NCI-H526 treated with DMSO at 0.1 percent for 48 hours (cell line): ENCODE measurements at regions not wholly inside any gene's neighbourhood (a gene's known extent, or its start where the extent isn't known, plus 50 kb on each side); places are given as distances from the start of the nearest gene placed in this dataset.
"Not testable (repeated sequence)": the region's sequence is repeated elsewhere in the genome, so short reads cannot be mapped to it uniquely, and the experiment has no call there.

ENCODE experiments used
- DNase-seq: peaks from one replicate; lab custom pipeline; 2025; lab: John Stamatoyannopoulos, UW

DNA sequence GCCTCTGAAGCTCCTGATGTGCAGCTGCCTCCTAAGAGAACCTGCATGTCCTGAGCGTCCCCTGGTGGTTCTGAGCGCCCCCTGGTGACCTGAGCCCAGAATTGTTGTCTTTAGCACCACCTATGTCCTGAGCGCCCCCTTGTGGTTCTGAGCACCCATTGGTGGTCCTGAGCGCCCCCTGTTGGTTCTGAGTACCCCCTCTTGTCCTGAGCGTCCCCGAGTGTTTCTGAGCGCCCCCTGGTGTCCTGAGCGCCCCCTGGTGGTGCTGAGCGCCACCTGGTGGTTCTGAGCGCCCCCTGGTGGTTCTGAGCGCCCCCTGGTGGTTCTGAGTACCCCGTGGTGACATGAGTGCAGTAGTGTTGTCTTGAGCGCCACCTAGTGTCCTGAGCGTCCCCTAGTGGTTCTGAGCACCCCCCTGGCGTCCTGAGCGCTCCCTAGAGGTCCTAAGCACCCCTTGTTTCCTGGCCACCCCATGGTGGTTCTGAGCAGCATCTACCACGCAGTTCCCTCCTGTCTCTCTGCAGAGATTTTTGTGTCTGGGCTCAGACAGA is 782.5 kb downstream of the TMEM121 start:
- DNase-seq = no peak

GRCh38 chr14:106309423-106309822 is 783.0 kb downstream of the TMEM121 start:
- no peak for DNase-seq

- DNase-seq = no peak
Measured at GRCh38 chr14:106315436-106315835, 789.1 kb downstream of the TMEM121 start.

DNA sequence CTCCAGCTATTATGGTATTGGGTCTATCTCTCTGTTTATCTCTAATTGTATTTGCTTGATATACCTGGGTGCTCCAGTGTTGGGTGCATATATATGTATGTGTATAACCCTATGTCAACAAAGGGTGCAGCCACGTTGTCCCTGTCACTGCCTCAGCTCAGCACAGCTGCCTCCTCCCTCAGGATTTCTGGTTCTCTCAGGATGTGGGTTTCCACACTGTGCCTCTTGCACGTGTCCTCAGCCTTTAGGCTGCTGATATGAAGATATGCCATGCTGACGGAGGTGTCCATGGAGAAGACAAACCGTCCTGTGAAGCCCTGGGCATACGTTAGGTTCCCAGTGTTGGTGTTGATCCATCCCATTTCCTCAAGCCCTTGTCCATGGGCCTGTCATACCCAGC is 791.2 kb downstream of the TMEM121 start:
- DNase-seq = no peak

DNA sequence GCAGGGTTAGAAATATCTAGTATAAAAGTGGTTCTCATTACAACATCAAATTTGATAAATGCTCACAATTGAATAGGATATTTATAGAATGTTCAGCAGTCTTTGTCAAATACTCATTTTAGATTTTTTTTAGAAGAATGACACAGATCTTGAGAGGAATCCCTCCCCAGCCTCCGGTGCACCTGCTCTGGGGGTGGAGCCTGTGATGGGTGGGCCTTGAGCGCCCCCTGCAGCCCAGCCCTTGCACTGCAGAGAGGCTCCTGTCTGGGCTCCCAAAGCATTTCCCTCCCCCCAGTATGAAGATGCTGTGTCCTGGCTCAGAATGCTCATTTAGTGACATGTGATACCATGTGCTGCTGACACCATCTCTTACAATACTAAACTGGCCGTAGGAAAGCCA is 792.3 kb downstream of the TMEM121 start:
- no peak for DNase-seq

DNA sequence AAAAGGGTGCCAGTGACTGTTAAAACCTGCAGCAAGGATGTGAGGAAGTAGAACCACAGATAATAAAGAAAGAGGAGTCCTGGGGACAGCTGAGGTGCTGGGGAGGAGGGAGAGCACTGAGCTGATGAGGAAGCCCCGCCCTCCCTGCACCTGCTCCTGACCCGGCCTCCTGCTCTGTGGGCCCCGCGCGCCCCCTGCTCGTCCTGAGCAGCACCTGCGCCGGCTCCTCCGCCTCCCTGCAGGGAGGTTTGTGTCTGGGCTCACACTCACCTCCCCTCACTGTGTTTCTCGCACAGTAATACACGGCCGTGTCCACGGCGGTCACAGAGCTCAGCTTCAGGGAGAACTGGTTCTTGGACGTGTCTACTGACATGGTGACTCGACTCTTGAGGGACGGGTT is 797.6 kb downstream of the TMEM121 start:
- DNase-seq = not testable (repeated sequence)

DNA sequence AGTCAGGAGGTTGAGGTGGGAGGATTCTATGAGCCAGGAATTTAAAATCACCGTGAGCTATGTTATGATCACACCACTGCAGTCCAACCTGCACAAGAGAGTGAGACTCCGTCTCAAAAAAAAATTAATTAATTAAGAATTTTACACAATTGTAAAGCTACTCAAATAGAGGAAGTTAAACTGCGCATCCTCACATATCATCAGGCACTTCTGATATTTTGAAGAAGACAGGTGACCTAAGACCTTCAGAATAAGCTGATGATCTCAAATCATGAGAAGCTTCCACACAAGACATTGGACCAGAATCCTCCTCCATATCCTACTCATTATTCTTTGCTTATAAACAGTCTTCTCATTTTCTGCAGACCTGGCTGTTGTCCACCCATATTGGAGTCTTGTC is 800.9 kb downstream of the TMEM121 start:
- no peak for DNase-seq

GRCh38 chr14:106327702-106328353 is 801.4 kb downstream of the TMEM121 start:
- not testable (repeated sequence) for DNase-seq

DNA sequence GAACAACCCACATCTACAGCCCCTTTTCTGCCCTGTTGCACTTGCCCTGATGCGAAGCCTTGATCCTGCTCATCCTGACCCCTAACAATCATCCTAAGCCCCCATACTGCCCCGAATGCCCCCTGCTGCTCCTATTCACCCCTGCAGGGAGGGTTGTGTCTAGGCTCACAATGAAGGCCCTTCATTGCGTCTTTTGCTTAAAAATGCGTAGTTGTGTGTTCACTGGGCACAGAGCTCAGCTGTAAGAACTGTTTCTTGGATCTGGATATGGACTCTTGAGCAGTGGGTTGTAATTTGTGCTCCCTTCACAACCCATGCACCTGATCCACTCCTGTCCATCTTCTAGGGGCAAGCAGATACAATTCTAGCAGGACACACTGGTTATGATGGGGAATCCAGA is 802.9 kb downstream of the TMEM121 start:
- DNase-seq = not testable (repeated sequence)

GRCh38 chr14:106329987-106330774 is 803.8 kb downstream of the TMEM121 start:
- DNase-seq = not testable (repeated sequence)

- DNase-seq = not testable (repeated sequence)
Measured at GRCh38 chr14:106334428-106335109, 808.2 kb downstream of the TMEM121 start.

DNA sequence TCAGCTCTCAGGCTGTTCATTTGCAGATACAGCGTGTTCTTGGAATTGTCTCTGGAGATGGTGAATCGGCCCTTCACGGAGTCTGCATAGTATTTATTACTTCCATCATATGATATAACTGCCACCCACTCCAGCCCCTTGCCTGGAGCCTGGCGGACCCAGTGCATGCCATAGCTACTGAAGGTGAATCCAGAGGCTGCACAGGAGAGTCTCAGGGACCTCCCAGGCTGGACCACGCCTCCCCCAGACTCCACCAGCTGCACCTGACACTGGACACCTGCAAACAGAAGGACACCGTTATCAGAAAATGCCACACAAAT is 808.7 kb downstream of the TMEM121 start:
- DNase-seq = not testable (repeated sequence)

- DNase-seq = not testable (repeated sequence)
Measured at GRCh38 chr14:106338775-106339174, 812.4 kb downstream of the TMEM121 start.

DNA sequence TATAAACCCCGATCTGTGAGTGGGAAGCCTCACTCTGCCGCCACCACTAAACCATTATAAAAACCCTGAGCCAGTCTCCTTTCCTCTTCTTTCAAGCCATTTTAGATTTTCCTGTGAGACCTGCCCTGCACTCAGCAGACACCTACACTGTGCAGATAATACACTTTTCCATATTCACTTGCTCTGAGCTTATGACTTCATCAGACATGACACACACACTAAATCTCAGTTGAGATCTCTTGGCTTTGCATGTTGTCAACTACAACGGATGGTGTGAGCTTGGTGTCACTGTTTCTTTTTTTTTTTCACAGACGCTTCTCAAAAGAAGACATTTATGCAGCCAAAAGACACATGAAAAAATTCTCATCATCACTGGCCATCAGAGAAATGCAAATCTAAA is 814.3 kb downstream of the TMEM121 start:
- DNase-seq = not testable (repeated sequence)

DNA sequence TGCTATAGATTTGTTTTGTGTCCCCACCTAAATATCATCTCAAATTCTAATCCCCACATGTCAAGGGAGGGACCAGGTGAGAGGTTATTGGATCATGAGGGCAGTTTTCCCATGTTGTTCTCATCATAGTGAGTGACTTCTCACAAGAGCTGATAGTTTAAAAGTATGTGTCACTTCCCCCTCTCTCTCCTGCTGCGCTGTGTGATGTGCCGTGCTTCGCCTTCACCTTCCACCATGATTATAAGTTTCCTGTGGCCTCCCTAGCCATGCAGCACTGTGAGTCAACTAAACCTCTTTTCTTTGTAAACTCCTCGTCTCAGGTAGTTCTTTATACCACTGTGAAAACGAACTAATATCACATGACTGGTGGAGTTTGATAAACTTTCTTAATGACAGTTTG is 814.8 kb downstream of the TMEM121 start:
- not testable (repeated sequence) for DNase-seq

- DNase-seq = no peak
Measured at GRCh38 chr14:106343626-106344025, 817.2 kb downstream of the TMEM121 start.

GRCh38 chr14:106344065-106344614 is 817.8 kb downstream of the TMEM121 start:
- DNase-seq = not testable (repeated sequence)

- DNase-seq = not testable (repeated sequence)
Measured at GRCh38 chr14:106344791-106345479, 818.6 kb downstream of the TMEM121 start.

DNA sequence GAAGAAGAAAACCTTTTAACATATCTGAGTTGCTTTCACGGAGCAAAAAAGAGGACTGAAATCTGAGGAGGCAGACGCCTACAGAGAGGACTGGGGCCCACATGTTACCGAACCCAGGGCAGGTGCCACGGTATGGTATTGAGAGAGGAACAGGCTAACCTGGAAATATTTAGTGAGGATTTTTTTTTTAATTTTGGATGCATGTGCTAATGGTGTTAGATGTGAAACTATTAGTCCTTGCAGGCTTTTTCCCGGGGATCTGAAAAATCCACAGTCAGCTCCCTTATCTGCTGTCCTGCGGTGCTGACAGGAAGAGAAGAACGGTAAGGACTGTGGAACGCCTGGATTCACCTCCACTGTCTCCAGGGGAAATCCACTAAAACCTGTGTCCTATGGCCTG is 819.7 kb downstream of the TMEM121 start:
- DNase-seq = no peak

DNA sequence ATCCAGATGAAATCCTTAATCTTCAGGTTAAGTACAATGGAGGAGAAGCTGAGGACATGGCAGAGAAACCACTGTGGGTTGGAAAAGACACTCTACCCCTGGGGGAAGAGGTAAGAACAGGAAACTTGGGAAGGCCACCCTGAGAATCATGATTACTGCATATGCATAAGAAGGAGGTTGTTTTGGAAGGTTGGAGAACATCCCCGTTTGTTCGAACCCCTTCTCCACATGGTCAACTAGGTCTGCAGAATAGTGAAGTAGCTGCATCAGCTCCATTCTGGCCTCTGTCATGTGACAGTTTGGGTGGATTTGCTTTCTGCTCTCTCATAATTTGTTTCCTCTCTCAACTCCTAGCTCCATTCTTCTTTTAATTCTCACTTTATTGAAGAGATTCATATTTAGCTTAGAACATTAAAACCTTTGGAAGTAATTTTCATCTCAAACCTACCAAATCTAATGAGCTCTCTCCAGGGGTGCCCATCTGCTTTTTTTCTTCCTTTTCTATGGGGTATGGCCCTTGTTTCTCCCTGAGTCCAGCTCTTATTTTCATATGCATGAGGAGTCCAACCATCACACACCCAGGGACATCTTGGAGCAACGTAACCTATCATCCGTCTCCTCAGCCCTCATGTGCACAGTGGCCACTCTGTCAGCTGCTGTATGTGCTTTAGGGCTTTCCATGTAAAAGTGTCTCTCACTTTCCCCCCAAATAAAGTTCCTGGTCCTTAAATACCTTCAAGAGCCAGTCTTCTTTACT is 820.3 kb downstream of the TMEM121 start:
- DNase-seq = no peak

DNA sequence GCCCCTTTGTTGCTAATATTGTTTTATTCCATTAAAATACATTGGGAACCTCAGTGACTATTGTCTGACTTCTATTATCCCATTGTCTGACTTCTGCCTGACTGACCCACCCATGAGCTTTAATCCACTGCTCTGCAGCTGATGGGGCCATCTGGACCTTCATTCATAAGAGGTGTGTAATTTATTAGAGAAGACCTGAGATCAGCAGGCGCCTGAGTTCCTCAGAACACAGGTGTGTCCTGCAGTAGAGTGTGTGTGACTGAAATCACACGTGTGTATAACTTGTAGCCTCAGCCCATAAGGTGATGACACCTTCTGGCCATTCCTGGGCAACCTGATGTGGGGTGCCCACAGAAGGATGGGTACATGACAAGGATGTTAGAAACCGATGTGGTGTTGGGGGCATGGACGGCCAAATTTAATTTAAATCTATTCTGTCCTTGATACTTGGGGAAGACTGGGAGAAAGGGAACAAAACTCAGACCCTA is 821.0 kb downstream of the TMEM121 start:
- no peak for DNase-seq
